ENCODE measurements at regions not wholly inside any gene's neighbourhood (a gene's known extent, or its start where the extent isn't known, plus 50 kb on each side); places are given as distances from the start of the nearest gene placed in this dataset.

DNA sequence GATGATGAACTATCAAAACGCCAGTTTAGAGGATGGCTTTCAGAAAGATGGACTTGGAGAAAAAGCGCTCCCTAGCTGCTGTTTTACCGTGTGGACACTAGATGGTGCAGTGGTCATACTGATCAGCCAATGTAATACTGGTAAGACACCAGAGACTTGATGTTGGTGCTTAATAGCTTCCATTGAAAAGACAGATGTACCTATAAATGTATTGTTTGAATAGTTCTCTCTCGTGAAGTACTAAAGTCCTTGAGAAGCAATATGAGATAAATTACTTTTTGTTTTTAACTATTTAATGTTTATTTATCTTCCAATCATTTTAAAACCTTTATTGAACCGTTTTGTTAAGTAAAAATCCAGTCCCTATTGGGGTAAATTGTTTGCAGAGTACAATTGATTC lies 63.9 kb upstream of the FUCA2 start:
- H3K27me3 ChIP-seq (ENCODE audit: control insufficient read depth in 1 of 2, insufficient read depth in 2 of 2, low read length in 1 of 2), result no peaks in the 10 kb centered on the region
- ATAC-seq (ENCODE audit: low FRiP score), result peak; percentile 92
- no peak overlapping the region for H3K27ac ChIP-seq (ENCODE audit: low read depth in 1 of 2, low read length in 2 of 2)
- 2 to 10% methylated on average over 5 of the region's 5 CpGs for WGBS, 2 donors
- intact Hi-C loops (cut with DNase I), result loop anchor here (1.0 to 10.0 kb wide), 5 partner anchors 112 to 438 kb away; partner anchors contain the start of gene LTV1 (in 2 of the 2)
- peak in 1 of 2 donors; percentile 55 for DNase-seq
- H3K4me3 ChIP-seq (ENCODE audit: low read length in 2 of 2), result no peak overlapping the region
- no peaks in the 10 kb centered on the region for H3K36me3 ChIP-seq (ENCODE audit: control insufficient read depth in 1 of 2, insufficient read depth in 2 of 2, low read length in 1 of 2)
- H3K9me3 ChIP-seq (ENCODE audit: control insufficient read depth, low read length), result no peaks in the 10 kb centered on the region
- H3K4me1 ChIP-seq (ENCODE audit: control insufficient read depth in 1 of 2, insufficient read depth in 2 of 2, low read length in 2 of 2), result peaks cover 0 to 6% of the 10 kb centered on the region in 2 donors

DNA sequence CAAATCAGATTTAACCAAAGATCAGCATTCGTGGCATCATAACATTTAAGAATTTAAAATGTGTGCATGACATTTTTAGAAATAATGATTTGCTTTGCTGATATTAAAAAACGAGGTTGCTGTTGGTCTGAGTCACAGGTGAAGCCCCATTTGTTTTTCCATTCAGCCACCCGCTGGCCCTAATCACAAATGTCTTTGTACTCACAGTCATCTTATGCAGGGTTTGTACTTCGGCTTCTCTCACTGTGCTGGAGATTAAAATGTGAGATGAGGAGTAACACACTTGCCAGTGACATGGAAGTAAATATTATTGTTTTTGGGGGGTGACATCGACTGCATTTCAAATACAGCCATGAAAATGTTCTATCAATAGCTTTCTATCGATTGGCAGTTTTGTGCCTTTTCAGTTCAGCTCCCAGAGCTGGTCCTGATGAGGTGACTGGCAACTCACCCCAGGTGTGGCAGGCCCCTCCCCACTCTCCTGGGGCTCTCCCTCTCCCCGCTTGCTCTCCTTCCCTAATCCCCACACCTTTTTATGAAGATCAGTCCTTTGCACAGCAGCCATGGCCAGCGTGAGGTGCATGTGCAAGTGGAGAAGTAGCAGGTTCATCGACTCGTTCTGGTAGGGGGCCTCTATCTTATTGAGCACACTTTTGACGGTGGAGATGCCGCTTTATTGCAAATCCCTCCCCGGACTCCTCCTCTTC lies 58.8 kb upstream of the FUCA2 start:
- Histone ChIP-seq H3K27me3 (ENCODE audit: control insufficient read depth in 1 of 2, insufficient read depth in 2 of 2, low read length in 1 of 2) (no peaks in the 10 kb centered on the region), H3K36me3 (ENCODE audit: control insufficient read depth in 1 of 2, insufficient read depth in 2 of 2, low read length in 1 of 2) (no peaks in the 10 kb centered on the region), H3K9me3 (ENCODE audit: control insufficient read depth, low read length) (no peaks in the 10 kb centered on the region), H3K4me1 (ENCODE audit: control insufficient read depth in 1 of 2, insufficient read depth in 2 of 2, low read length in 2 of 2) (no peaks in the 10 kb centered on the region), H3K4me3 (ENCODE audit: low read length in 2 of 2) (no peak overlapping the region), H3K27ac (ENCODE audit: low read depth in 1 of 2, low read length in 2 of 2) (no peak overlapping the region)
- WGBS, 2 donors, result 71 to 78% methylated on average over 13 of the region's 13 CpGs
- DNase-seq (no peak), ATAC-seq (ENCODE audit: low FRiP score) (no peak)
- intact Hi-C loops (cut with DNase I), result loop anchor here in 1 of 2 donors (10.0 kb wide), 1 partner anchor 275 kb away; the partner anchor contains the start of gene LTV1

DNA sequence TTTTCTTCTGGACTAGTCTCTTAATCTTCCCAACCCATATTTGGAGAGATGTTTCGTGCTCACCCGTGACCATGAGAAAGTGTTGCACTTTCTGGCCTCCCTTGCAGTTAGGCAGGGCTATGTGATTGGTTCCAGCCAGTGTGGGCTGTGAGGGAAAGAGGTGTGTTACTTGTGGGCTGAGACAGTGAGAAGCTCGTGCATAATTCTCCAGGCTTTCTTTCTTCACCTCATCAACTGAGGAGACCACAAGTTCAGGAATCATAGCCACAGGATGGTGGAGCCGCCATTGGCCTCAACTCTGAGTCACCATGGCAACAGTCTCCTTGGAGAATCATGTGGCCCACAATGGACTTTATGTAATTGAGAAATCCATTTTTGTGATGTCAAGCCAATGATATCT lies 57.5 kb upstream of the FUCA2 start:
- no peaks in the 10 kb centered on the region for H3K9me3 ChIP-seq (ENCODE audit: control insufficient read depth, low read length)
- ATAC-seq (ENCODE audit: low FRiP score), result no peak
- H3K4me1 ChIP-seq (ENCODE audit: control insufficient read depth in 1 of 2, insufficient read depth in 2 of 2, low read length in 2 of 2), result no peaks in the 10 kb centered on the region
- no peaks in the 10 kb centered on the region for H3K36me3 ChIP-seq (ENCODE audit: control insufficient read depth in 1 of 2, insufficient read depth in 2 of 2, low read length in 1 of 2)
- no peak overlapping the region for H3K27ac ChIP-seq (ENCODE audit: low read depth in 1 of 2, low read length in 2 of 2)
- H3K4me3 ChIP-seq (ENCODE audit: low read length in 2 of 2), result no peak overlapping the region
- WGBS, 2 donors, result 78 to 81% methylated on average over 4 of the region's 4 CpGs
- intact Hi-C loops (cut with DNase I), result no loop called here
- no peaks in the 10 kb centered on the region for H3K27me3 ChIP-seq (ENCODE audit: control insufficient read depth in 1 of 2, insufficient read depth in 2 of 2, low read length in 1 of 2)
- DNase-seq, result no peak

DNA sequence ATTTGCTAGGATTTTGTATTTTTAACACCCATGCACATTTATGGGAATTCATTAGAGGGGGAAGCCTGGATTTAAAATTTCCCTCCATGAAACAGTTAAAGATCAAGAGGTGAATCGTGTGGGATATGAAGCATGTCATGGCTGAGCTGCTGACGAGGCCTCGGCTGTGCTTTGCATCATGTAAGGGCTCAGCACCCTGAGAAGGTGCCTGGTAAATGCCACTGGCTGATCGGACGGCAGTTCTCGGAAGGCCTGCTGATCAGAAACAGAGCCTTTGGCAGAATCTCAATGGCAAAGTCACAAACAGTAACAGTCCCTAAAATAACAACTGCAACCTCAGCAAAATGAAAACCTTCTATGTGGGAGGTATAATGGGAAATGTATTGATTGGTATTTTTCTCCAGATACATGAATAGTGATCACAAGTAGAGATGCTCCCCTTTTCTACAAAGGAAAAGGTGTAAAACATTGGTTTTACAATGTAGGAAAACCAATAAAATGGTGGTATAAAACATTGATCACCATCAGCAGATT lies 53.0 kb upstream of the FUCA2 start:
- H3K27me3 ChIP-seq (ENCODE audit: control insufficient read depth in 1 of 2, insufficient read depth in 2 of 2, low read length in 1 of 2), result no peaks in the 10 kb centered on the region
- no peaks in the 10 kb centered on the region for H3K9me3 ChIP-seq (ENCODE audit: control insufficient read depth, low read length)
- intact Hi-C loops (cut with DNase I), result no loop called here
- no peaks in the 10 kb centered on the region for H3K36me3 ChIP-seq (ENCODE audit: control insufficient read depth in 1 of 2, insufficient read depth in 2 of 2, low read length in 1 of 2)
- 44 to 54% methylated on average over 6 of the region's 6 CpGs for WGBS, 2 donors
- no peak overlapping the region for H3K27ac ChIP-seq (ENCODE audit: low read depth in 1 of 2, low read length in 2 of 2)
- no peak for ATAC-seq (ENCODE audit: low FRiP score)
- no peak overlapping the region for H3K4me3 ChIP-seq (ENCODE audit: low read length in 2 of 2)
- DNase-seq, result peak in 1 of 2 donors; percentile 58
- no peaks in the 10 kb centered on the region for H3K4me1 ChIP-seq (ENCODE audit: control insufficient read depth in 1 of 2, insufficient read depth in 2 of 2, low read length in 2 of 2)

DNA sequence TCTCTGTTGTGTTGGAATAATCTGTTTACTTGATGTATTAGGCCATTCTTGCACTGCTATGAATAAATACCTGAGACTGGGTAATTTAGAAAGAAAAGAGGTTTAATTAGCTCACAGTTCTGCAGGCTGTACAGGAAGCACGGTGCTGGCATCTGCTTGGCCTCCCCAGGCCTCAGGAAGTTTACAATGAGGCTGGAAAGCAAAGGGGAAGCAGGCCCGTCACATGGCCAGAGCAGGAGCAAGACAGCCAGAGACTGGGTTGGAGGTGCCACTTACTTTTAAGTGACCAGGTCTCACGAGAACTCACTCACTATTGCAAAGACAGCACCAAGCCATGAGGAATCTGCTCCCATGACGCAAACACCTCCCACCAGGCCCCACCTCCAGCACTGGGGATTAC lies 50.6 kb upstream of the FUCA2 start:
- Histone ChIP-seq H3K4me3 (ENCODE audit: low read length in 2 of 2) (no peak overlapping the region), H3K27me3 (ENCODE audit: control insufficient read depth in 1 of 2, insufficient read depth in 2 of 2, low read length in 1 of 2) (no peaks in the 10 kb centered on the region), H3K36me3 (ENCODE audit: control insufficient read depth in 1 of 2, insufficient read depth in 2 of 2, low read length in 1 of 2) (no peaks in the 10 kb centered on the region), H3K9me3 (ENCODE audit: control insufficient read depth, low read length) (no peaks in the 10 kb centered on the region), H3K4me1 (ENCODE audit: control insufficient read depth in 1 of 2, insufficient read depth in 2 of 2, low read length in 2 of 2) (no peaks in the 10 kb centered on the region), H3K27ac (ENCODE audit: low read depth in 1 of 2, low read length in 2 of 2) (no peak overlapping the region)
- no peak for DNase-seq
- intact Hi-C loops (cut with DNase I), result no loop called here
- ATAC-seq (ENCODE audit: low FRiP score), result no peak
- WGBS, 2 donors, result 83 to 91% methylated on average over 4 of the region's 4 CpGs

Data from aorta (tissue), 5 donors.